HK-2 (cell line): ENCODE measurements at regions not wholly inside any gene's neighbourhood (a gene's known extent, or its start where the extent isn't known, plus 50 kb on each side); places are given as distances from the start of the nearest gene placed in this dataset.

Experiments
- DNase-seq: peaks from one replicate; pipeline ENCODE4 v3.0.0-alpha.2; 2018; ENCODE audit not compliant: unreplicated experiment

- no peak for DNase-seq
These were observed 119.1 kb downstream of the NDUFA10 start for GRCh38 chr2:239905884-239906654.

- no peak for DNase-seq
These were observed 119.8 kb downstream of the NDUFA10 start for GRCh38 chr2:239905306-239905705.

- DNase-seq: no peak
These were observed 120.6 kb downstream of the NDUFA10 start for GRCh38 chr2:239904496-239904895.

GRCh38 chr2:239903803-239904202 is 121.3 kb downstream of the NDUFA10 start:
- DNase-seq: no peak

- DNase-seq: no peak
These were observed 121.9 kb downstream of the NDUFA10 start for GRCh38 chr2:239903210-239903609.

- no peak for DNase-seq
These were observed 122.4 kb downstream of the NDUFA10 start for GRCh38 chr2:239902749-239903201.

- DNase-seq: no peak
These were observed 126.7 kb downstream of the NDUFA10 start for GRCh38 chr2:239898292-239898925.

GRCh38 chr2:239897596-239898235 is 127.4 kb downstream of the NDUFA10 start:
- no peak for DNase-seq

GRCh38 chr2:239896075-239896474 is 129.1 kb downstream of the NDUFA10 start:
- DNase-seq: no peak

- no peak for DNase-seq
These were observed 129.5 kb downstream of the NDUFA10 start for GRCh38 chr2:239895669-239896068.

- no peak for DNase-seq
These were observed 130.0 kb downstream of the NDUFA10 start for GRCh38 chr2:239895116-239895515.

GRCh38 chr2:239894276-239894675 is 130.9 kb downstream of the NDUFA10 start:
- no peak for DNase-seq

GRCh38 chr2:239893236-239893515 is 132.0 kb downstream of the NDUFA10 start:
- DNase-seq: no peak

- DNase-seq: no peak
These were observed 132.5 kb downstream of the NDUFA10 start for GRCh38 chr2:239892441-239893235.

- DNase-seq: no peak
These were observed 133.4 kb downstream of the NDUFA10 start for GRCh38 chr2:239891698-239892097.

GRCh38 chr2:239890206-239890746 is 134.9 kb downstream of the NDUFA10 start:
- no peak for DNase-seq

GRCh38 chr2:239889641-239890121 is 135.5 kb downstream of the NDUFA10 start:
- DNase-seq: no peak

GRCh38 chr2:239887604-239888003 is 137.5 kb downstream of the NDUFA10 start:
- no peak for DNase-seq

GRCh38 chr2:239886781-239887180 is 138.4 kb downstream of the NDUFA10 start:
- no peak for DNase-seq

- DNase-seq: no peak
These were observed 140.3 kb downstream of the NDUFA10 start for GRCh38 chr2:239884875-239885274.

- no peak for DNase-seq
These were observed 141.1 kb downstream of the NDUFA10 start for GRCh38 chr2:239884051-239884405.
